ENCODE measurements at regions not wholly inside any gene's neighbourhood (a gene's known extent, or its start where the extent isn't known, plus 50 kb on each side); places are given as distances from the start of the nearest gene placed in this dataset.
"Not testable (repeated sequence)": the region's sequence is repeated elsewhere in the genome, so short reads cannot be mapped to it uniquely, and the experiment has no call there.

DNA sequence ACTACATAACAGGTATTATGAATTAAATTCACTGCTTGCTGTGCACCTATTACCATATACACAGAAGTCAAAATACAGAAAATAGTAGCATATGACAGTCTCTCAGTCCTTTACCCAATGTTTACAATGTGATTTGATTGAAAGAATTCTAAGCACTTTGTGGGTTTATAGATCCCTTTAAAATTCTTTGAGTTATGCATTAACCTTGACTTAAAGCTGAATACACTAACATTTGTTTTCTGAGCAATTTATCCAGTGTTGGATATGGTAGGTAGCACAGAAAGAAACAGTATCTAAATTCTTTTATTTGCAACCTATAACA lies 230.8 kb upstream of the DDI1 start:
- no peak for DNase-seq (ENCODE audit: low read depth)

DNA sequence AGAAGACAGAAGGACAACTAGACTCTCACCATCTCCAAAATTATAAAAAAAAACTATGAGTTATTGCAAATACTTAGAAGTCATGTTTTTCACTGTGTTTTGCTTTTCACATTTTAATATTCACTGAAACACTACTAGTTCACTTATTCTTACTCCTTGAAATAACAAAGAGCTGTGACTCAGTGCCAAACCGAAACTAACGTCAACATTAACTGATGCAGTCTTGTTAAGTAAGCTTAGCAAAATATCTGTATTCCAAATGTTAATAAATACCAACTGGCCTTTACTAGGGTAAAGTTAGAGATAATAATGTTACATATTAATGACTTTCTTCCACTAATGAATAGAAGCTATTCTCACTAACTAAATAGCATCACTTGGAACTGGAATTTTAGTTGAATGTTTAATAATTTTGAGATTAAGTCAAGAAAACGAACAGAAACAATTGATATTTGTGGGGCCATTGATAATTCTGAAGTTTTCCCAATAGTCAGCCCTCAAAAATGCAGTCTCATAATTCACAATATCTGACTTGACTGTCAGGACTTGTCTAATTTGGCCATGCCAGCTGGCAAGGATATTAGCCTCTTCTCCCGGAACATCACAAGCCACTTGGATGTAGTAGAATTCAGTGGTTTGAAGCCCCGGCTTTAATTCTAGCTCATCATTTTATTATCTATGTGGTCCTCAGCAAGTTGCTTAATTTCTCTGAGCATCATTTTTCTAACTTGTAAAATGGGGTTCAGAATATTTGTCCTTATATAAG lies 230.1 kb upstream of the DDI1 start:
- DNase-seq (ENCODE audit: low read depth) = no peak

DNA sequence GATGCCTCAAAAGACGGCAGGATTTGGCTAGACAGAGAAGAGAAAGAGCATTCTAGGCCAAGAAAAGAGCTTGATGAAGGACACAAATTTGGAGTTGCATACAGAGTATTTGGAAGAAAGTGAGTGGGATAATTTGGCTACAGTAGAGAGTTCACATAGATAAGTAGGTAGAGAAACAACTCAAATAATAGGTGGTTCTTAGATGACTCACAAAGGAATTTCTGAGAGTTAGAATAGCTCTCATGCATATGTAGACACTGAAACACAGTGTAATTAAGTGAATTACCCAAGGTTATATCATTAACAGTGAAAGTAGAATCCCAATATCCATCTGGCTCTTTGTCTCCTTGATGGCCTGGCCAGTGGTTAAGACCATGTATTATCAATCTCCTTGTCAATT lies 228.6 kb upstream of the DDI1 start:
- DNase-seq (ENCODE audit: low read depth) = no peak

DNA sequence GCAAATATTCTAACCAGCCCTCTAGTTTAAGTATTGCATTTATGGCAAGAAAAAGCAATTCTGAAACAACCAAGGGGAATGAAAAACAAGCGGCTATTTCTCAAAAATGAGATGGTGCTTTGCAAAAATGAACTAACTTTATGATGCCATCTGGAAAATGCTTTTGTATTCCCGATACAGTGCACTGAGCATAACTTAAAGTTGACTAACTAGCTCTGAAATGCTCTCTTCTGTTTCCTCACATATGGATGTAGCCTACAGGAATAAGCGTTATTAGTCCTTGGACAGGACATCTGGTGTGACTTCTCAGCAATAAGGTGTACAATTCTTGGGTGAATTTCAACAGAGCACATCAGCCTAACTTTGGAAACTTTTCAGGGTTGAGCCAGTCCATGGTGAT lies 228.2 kb upstream of the DDI1 start:
- no peak for DNase-seq (ENCODE audit: low read depth)

DNA sequence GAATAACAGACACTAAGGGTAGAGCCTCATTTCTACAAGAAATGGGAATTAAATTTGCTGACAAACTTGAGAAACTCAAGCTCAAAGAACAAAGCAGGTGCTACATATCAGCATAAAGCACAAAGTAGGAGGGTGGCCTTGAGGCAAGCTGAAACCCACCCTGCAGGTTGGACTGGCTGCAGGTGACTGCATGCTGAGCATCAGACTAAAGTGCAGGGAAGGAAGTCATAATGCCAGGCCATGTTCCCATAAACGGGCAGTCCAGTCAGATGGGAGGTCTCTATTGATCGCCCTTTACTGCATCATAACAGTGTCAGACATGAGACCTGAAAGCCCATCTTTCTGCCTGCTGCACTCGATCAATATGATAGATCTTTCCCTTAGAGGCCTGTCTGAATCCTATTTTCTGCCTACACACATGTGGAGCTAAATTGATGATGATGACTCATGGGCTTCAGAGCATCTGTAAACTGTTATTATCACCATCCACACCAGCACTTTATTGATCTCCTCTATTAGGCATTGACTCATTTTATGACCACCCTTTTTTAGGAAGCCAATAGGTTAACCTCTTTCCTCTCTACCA lies 224.5 kb upstream of the DDI1 start:
- DNase-seq (ENCODE audit: low read depth) = no peak

DNA sequence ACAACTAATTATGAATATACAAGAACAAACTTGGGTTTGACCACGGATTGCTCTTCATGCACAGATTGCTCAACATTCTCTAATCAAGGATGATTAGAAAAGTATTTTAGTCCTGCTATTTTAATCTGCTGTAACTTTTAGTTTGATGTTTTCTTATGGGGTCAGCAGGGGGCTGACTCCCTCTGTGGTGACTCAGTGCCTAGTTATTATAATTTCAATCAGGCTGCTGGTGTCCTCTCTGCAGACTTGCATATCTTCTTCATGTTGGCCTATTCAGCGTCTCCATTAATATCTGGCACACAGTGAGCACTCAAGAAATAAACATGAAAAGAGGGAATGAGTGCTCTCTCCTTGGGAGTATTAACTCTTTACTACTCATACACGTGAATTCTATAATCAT lies 223.8 kb upstream of the DDI1 start:
- DNase-seq (ENCODE audit: low read depth) = no peak

DNA sequence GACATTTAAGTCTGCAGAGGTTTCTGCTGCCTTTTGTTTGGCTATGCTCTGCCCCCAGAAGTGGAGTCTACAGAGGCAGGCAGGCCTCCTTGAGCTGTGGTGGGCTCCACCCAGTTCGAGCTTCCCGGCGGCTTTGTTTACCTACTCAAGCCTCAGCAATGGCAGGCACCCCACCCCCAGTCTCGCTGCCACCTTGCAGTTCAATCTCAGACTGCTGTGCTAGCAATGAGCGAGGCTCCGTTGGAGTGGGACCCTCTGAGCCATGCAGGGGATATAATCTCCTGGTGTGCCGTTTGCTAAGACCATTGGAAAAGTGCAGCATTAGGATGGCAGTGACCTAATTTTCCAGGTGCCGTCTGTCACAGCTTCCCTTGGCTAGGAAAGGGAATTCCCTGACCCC lies 216.1 kb upstream of the DDI1 start:
- DNase-seq (ENCODE audit: low read depth) = not testable (repeated sequence)

DNA sequence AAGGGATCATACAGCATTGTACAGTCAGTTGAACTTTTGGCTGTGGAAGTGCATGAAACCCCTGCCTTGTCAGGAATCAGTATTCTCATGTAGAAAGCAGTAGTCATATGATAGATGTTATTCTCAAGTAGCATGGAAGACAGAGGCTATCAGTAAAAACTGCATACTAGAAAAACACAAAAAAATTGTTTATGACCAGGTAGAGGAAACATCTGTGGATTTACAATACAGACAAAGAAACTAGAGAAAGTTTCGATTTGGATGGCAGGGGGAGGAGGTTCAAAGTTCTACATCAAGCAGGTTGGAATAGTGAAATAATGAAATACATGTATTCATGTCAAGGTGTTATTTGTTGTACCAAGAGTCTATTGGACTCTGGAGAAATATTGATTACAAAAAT lies 212.3 kb upstream of the DDI1 start:
- DNase-seq (ENCODE audit: low read depth) = no peak

DNA sequence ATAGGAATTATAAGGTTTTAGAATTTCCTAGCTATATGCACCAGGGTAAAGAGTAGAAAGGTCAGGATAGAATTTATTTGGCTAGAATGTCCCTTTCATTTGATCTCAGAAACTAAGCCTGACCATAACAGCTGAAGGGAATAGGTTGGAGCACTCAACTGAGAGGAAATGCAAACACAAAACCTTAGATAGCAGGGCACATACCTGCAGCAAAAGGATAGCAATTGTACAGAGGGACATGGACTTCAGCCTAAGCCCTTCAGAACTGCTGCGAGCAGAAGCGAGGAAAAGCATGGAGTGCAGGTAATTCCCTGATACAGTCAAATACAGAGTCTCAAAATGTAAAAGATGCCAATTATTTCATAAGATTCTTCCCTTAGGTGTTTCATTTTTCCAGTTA lies 211.0 kb upstream of the DDI1 start:
- DNase-seq (ENCODE audit: low read depth) = no peak

DNA sequence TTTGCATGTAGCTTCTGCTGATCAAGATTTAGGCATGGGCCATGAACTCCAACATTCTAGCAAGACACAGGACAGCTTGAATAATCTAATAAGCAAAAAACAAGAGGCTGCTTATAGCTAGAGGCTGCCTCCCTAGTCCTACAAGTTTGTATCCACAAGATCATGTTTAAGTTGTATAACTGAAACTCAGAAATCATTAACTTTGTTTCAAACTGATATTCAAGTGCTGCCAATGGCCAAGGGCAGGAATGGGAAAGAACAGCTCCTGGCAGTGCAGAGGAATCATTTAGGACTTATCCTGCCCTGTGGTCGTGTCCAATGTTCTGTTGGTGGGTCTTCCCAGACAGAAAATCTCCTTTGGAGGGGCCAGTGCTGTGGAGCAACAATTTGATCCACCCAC lies 209.6 kb upstream of the DDI1 start:
- DNase-seq (ENCODE audit: low read depth) = no peak

DNA sequence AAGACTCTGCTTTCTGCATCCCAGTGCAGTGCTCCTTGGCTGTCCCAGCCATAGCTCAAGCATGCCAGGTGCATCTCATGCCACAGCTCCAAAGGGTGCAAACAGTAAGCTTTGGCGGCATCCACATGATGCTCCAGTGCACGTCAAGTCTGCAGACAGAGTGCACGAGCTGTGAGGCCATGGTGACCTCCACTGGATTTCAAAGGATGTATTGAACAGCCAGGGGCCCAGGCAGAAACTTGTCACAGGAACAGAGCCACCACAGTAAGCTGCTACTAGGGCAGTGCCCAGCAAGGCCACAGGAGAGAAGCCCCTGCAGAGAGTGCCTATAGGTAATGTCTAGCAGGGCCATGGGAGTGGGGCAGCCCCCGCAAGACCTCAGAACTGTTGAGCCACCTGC lies 206.8 kb upstream of the DDI1 start:
- DNase-seq (ENCODE audit: low read depth) = no peak

DNA sequence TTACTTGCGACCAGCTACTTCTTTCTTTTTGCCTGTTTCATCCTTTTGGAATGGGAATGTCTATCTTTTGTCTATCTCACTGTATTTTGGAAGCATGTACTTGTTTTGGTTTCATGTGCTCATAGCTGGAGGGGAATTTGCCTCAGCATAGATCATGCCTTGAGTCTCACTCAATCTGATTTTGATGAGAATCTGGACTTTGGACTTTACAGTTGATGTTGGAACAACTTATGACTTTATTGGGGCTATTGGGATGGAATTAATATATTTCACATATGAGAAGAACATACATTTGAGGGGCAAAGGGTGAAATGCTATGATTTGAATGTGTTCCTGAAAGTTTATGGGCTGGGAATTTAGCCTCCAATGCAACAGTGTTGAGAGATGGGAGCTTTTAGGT lies 206.2 kb upstream of the DDI1 start:
- no peak for DNase-seq (ENCODE audit: low read depth)

DNA sequence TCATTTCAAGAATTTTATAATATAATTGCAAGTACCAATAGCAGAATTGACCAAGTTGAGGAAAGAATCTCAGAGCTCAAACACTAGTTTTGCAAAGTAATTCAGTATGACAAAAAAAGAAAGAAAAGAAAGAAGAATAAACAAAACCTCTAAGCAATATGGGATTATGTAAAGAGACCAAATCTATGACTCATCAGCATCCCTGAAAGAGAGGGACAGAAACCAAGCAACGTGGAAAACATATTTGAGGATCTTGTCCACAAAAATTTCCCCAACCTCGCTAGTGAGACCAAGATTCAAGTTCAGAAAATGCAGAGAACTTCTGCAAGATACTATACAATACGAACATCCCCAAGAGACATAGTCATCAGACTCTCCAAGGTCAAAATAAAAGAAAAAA lies 203.7 kb upstream of the DDI1 start:
- DNase-seq (ENCODE audit: low read depth) = no peak

DNA sequence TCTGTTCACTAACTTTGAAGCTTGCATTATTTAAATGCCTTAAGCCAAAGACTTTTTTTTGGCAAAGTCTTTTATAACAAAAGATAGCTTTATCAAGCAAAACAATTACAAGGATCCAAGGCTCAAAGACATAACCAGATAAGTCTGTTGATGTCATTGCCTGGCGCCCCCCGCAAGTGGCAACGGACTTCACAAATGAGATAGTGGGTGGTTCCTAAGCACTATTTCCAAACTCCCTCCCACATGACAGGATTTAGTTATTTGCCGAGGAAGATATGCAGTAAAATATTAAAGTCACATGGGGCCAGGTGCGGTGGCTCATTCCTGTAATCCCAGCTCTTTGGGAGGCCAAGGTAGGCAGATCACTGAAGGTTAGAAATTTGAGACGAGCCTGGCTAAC lies 194.2 kb upstream of the DDI1 start:
- no peak for DNase-seq (ENCODE audit: low read depth)

DNA sequence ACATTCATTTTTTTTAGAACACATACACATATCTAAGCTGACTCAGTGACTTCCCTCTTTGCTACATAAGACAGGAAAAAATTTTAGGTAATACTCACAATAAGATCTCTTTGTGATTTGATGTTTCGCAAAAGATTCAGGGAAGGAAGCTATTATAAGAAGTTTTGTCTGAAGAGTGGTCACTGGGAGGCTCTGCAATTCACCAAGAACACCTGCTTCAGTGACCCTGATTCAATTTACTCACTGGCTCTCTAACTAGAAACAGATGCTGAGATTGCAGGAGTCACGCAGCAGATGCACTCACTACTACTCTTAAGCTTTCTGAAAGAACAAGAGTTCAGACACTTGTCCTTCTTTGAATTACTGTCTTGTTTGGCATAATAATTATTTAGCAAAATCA lies 193.6 kb upstream of the DDI1 start:
- DNase-seq (ENCODE audit: low read depth) = no peak

DNA sequence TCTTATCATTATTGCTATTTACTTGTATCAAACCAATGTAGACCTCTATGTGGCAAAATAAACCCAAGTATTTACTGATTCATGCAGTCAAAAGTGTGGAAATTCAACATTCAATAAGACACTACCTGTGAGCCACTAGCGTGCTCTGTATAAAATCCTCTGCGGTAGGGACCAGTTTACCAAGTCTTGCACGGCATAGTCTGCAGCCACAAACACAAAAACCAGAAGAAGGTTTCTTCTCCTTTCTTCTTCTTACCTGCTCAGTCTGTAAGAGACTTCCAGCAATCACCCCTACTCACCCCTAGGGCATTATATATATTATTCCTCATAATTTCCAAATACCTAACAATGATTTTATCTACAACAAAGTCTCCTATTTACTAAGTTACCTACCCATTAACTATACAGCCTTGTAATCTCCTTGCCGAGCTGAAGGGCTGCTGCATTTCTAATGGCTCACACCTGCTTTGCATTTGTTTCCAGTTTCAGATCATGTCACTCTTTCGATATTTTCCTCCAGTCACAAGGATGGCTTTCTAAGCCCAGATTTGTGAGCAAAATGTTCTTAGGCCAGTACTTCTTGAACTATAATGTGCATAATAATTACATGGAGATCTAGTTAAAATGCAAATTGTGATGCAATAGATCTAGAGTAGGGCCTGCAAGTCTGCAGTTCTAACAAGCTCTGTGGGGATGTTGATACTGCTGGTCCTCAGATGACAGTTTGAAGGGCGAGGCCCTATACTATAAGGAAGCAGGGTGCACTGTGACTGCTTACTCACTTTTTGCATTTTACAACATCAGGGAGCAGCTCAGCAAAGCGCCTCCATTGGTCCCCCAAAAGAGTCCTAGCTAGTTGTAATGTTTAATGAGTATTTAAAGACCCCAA lies 191.9 kb upstream of the DDI1 start:
- no peak for DNase-seq (ENCODE audit: low read depth)

DNA sequence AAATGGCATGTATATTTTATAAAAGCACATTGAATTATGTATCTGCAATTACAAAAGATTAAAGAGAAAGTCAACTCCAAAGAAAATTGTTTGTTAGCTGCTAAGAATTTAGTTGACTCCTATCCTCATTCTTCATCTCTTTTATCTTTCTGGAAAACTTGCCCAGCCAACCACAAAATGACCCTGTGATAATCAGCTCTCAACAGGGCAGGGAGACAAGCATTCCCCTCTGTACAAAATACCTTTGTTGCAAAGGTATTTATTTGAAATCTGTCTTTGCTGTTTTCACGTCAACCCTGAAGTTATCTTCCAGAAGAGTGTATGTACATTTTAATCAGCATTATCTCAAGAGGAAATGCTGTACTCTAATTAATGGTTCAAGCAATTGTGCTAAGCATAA lies 191.1 kb upstream of the DDI1 start:
- no peak for DNase-seq (ENCODE audit: low read depth)

DNA sequence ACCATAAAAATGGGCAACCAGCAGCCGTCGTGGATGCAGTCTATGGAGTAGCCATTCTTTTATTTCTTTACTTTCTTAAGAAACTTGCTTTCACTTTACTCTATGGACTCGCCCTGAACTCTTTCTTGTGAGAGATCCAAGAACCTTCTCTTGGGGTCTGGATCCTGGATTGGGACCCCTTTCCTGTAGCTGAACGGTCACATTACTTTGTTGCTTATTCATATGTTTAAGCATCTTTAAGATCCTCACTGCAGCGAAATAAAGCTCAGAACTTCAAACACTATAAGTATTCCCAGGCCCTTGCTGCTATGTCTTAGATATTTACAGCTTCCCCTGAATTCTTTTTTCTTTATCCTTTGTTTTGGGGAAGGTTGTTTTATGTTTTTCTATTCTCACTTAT lies 187.8 kb upstream of the DDI1 start:
- no peak for DNase-seq (ENCODE audit: low read depth)

DNA sequence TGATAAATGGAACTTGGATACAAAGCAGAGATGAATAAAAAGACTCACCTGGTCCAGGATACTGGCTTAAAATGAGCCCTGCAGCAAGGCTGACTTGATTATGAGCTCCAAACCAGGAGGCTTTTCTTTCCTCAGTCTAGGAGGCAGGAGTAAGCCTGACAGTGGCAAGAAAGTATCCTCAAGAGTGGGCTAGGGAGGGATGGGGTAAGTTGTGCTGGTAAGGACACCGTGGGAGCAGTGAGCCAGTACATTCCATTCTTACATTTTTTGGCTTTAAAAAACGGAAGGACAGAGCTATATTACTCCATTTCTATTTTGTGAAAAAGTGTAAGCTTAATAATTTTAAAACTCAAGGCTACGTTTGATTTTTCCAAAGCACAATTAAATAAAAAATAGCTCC lies 187.1 kb upstream of the DDI1 start:
- no peak for DNase-seq (ENCODE audit: low read depth)

DNA sequence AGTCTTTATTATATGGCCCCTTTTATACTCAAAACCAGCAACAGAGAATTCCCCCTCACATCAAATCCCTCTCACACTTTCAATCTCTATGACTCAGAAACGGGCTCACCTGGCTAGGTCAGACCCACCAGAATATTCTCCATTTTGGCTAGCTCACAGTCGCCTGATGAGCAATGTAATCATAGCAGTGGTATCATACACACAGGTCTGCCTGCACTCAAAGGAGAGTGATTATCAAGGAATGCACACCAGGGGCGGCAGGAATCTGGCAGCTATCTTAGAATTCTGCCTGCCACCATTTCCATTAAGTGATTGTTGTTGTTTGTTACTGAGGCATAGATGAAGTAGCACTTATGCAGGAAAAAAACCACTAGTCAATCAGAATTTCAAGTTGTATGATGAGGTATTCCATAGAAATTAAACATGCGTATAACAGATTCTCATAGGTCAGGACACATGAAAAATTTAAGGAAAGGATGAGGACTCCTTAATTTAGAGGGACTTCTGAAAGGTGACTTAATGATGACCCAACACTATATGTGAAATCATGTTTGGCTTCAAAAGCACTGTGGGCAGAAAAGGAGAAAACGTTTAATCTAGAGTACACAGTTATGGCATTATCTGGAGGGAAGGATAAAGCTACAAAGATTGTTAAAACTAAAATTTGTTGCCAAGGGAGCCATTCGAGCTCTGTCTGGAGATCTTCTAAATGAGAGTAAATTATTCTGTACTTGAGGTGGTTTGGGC lies 185.8 kb upstream of the DDI1 start:
- no peak for DNase-seq (ENCODE audit: low read depth)

DNA sequence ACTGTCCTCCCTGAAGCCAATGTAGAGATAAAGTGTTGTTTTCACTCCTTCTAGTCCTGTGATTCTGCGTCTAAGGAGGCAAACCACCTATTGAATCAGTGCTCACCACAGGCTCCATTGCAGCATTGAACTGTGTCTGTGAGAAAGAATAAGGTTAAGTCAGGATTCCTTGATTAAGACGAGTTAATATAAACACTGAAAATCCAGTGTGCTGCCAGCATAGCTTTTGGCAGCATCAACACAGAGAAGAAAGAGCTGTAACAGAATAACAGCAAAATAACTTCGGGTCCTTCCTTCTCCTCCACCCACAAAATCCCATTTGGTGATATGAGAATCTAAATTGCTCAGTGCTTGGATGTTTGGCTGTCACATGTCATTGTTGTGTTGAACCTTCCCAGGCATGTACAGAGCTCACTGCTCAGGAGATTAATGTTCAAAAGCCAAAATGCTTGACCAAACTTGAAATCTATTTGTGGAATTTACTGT lies 185.2 kb upstream of the DDI1 start:
- no peak for DNase-seq (ENCODE audit: low read depth)

Data from activated gamma-delta T cell treated with anti-CD3 and anti-CD28 coated beads, Interleukin-2, amount 50 U/mL, for 16 hours (primary cell).